ENCODE measurements at regions not wholly inside any gene's neighbourhood (a gene's known extent, or its start where the extent isn't known, plus 50 kb on each side); places are given as distances from the start of the nearest gene placed in this dataset.

- no peaks in the 10 kb centered on the region for H3K27me3 ChIP-seq
- DNase-seq (peak; percentile 73), ATAC-seq (peak; percentile 89)
- intact Hi-C loops (cut with DNase I) = no loop called here
- peak; percentile 65 for TF ChIP-seq CTCF (IDR thresholded peaks at IDR 0.05)
- no peak overlapping the region for H3K27ac ChIP-seq
- no peaks in the 10 kb centered on the region for H3K36me3 ChIP-seq
- H3K4me1 ChIP-seq = no peaks in the 10 kb centered on the region
- H3K9me3 ChIP-seq = no peaks in the 10 kb centered on the region
- H3K4me3 ChIP-seq = no peak overlapping the region
These were observed 299.8 kb downstream of the HGF start for GRCh38 chr7:81469869-81470723.

- Histone ChIP-seq H3K4me1 (no peaks in the 10 kb centered on the region), H3K27me3 (no peaks in the 10 kb centered on the region), H3K27ac (no peak overlapping the region), H3K36me3 (no peaks in the 10 kb centered on the region), H3K9me3 (no peaks in the 10 kb centered on the region), H3K4me3 (no peak overlapping the region)
- no peak for TF ChIP-seq CTCF (IDR thresholded peaks at IDR 0.05)
- intact Hi-C loops (cut with DNase I) = no loop called here
- no peak for ATAC-seq
- no peak for DNase-seq
These were observed 300.5 kb downstream of the HGF start for GRCh38 chr7:81469153-81469868.

- Histone ChIP-seq H3K27ac (no peak overlapping the region), H3K4me3 (no peak overlapping the region), H3K4me1 (no peaks in the 10 kb centered on the region), H3K27me3 (no peaks in the 10 kb centered on the region), H3K9me3 (no peaks in the 10 kb centered on the region), H3K36me3 (no peaks in the 10 kb centered on the region)
- intact Hi-C loops (cut with DNase I) = no loop called here
- TF ChIP-seq CTCF (IDR thresholded peaks at IDR 0.05) = no peak
- DNase-seq = no peak
- no peak for ATAC-seq
These were observed 301.3 kb downstream of the HGF start for GRCh38 chr7:81468526-81468925.

- Histone ChIP-seq H3K4me1 (no peaks in the 10 kb centered on the region), H3K36me3 (no peaks in the 10 kb centered on the region), H3K4me3 (no peak overlapping the region), H3K27me3 (no peaks in the 10 kb centered on the region), H3K27ac (no peak overlapping the region), H3K9me3 (no peaks in the 10 kb centered on the region)
- TF ChIP-seq CTCF (IDR thresholded peaks at IDR 0.05) = no peak
- DNase-seq (no peak), ATAC-seq (no peak)
- intact Hi-C loops (cut with DNase I) = no loop called here
These were observed 301.9 kb downstream of the HGF start for GRCh38 chr7:81467964-81468363.

GRCh38 chr7:81462672-81463071, 307.2 kb downstream of the HGF start:
- Histone ChIP-seq H3K27ac (no peak overlapping the region), H3K4me1 (no peaks in the 10 kb centered on the region), H3K36me3 (no peaks in the 10 kb centered on the region), H3K27me3 (no peaks in the 10 kb centered on the region), H3K9me3 (no peaks in the 10 kb centered on the region), H3K4me3 (no peak overlapping the region)
- DNase-seq (no peak), ATAC-seq (no peak)
- TF ChIP-seq CTCF (IDR thresholded peaks at IDR 0.05) = no peak
- intact Hi-C loops (cut with DNase I) = no loop called here
